ENCODE measurements at regions not wholly inside any gene's neighbourhood (a gene's known extent, or its start where the extent isn't known, plus 50 kb on each side); places are given as distances from the start of the nearest gene placed in this dataset.

GRCh38 chr5:104751969-104752368 is 1189.4 kb upstream of the NUDT12 start:
- ChIA-PET POLR2A (no interaction called here), CTCF (interaction anchor here (1.3 to 2.9 kb wide), 4 partner anchors 9 to 12 kb away, joined by 3 to 10 read pairs (median 4); no protein-coding TSS in a partner anchor)
- Histone ChIP-seq H4K20me1 (replicated peaks; ENCODE audit: control insufficient read depth, extremely low read depth, insufficient read depth, low read length) (no peaks in the 10 kb centered on the region), H3K27ac (ENCODE audit: insufficient read depth, low read depth, low read length) (no peak overlapping the region), H3K9ac (replicated peaks; ENCODE audit: extremely low read depth, insufficient read depth, low read length) (no peak overlapping the region), H3K9me3 (replicated peaks; ENCODE audit: control insufficient read depth, insufficient read depth, low read length) (no peaks in the 10 kb centered on the region), H3K79me2 (ENCODE audit: control insufficient read depth, insufficient read depth, low read length) (no peaks in the 10 kb centered on the region), H3K9me1 (replicated peaks; ENCODE audit: control insufficient read depth, extremely low read depth, insufficient read depth, low read length) (no peaks in the 10 kb centered on the region), H3K4me1 (ENCODE audit: control insufficient read depth, extremely low read depth, insufficient read depth, low read length) (no peaks in the 10 kb centered on the region), H3K4me3 (replicated peaks in 1 of 3; ENCODE audit: insufficient read depth in 1 of 3, low read depth in 1 of 3, low read length in 3 of 3) (no peak overlapping the region), H3K36me3 (ENCODE audit: control insufficient read depth in 2 of 2, extremely low read depth in 1 of 2, insufficient read depth in 2 of 2, low read length in 2 of 2) (no peaks in the 10 kb centered on the region), H2AFZ (ENCODE audit: low read depth, low read length) (no peak overlapping the region), H3K4me2 (ENCODE audit: insufficient read depth, low read length) (no peak overlapping the region), H3K27me3 (ENCODE audit: control insufficient read depth in 2 of 2, insufficient read depth in 2 of 2, low read length in 2 of 2) (no peaks in the 10 kb centered on the region)
- FAIRE-seq, result peak; percentile 35
- DNase-seq (ENCODE audit: low read depth, low spot score), result no peak
- TF ChIP-seq CTCF (IDR thresholded peaks at IDR 0.05; ENCODE audit: extremely low read depth in 1 of 2, insufficient read depth in 1 of 2, low read depth in 1 of 2, low read length in 2 of 2) (no peak), GATA2 (IDR thresholded peaks at IDR 0.05; ENCODE audit: insufficient read depth, insufficient read length, low read depth, low read length) (no peak), POLR2A (IDR thresholded peaks at IDR 0.05; ENCODE audit: low read depth, low read length) (no peak), MYC (IDR thresholded peaks at IDR 0.05; ENCODE audit: low read depth, low read length) (no peak), FOS (IDR thresholded peaks at IDR 0.05; ENCODE audit: borderline replicate concordance, insufficient read depth, low read length) (no peak), POLR2AphosphoS5 (IDR thresholded peaks at IDR 0.05; ENCODE audit: insufficient read depth, low read depth, low read length) (no peak)
- TF ChIP-seq, protein P1, sequence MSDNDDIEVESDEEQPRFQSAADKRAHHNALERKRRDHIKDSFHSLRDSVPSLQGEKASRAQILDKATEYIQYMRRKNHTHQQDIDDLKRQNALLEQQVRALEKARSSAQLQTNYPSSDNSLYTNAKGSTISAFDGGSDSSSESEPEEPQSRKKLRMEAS (IDR thresholded peaks at IDR 0.05; ENCODE audit: insufficient read depth, insufficient read length), result no peak
- intact Hi-C loops (cut with micrococcal nuclease), result no loop called here
- dilution Hi-C loops (cut with MboI; ENCODE audit: extremely low pct_ligation_motif_present, low sequenced_read_pairs), result no loop called here
- no TSS peak for BruUV-seq (replicated peaks)

Data from endothelial cell of umbilical vein (primary cell).